Gastrocnemius medialis (tissue), 4 donors: ENCODE measurements at regions not wholly inside any gene's neighbourhood (a gene's known extent, or its start where the extent isn't known, plus 50 kb on each side); places are given as distances from the start of the nearest gene placed in this dataset.

Experiments
- ATAC-seq, 2 donors: fragments of 150-250 bp; one replicate each; pipeline ENCODE4 v1.9.1; 2016
- DNase-seq, 2 donors: peaks; one replicate each; pipeline ENCODE4 v3.0.0-alpha.2; 2019
- H3K27ac ChIP-seq, 4 donors: fragments of 200-600 bp; sonication (generic); 1 replicate in 1 of 4; 2 replicates in 3 of 4; pipeline ENCODE4 v1.5.1; 2016 to 2018; ENCODE audit warnings: mild to moderate bottlenecking in 2 of 4, moderate library complexity in 1 of 4
- H3K27me3 ChIP-seq, 3 donors: fragments of 200-600 bp; sonication (generic) in 2 of 3; 1 replicate in 1 of 3; 2 replicates in 2 of 3; pipeline versions ENCODE4 v1.5.1 to v1.6.0; 2016 to 2019; ENCODE audit warnings: mild to moderate bottlenecking in 1 of 3, moderate library complexity in 1 of 3
- H3K36me3 ChIP-seq, 2 donors: fragments of 200-600 bp; sonication (generic) in 1 of 2; one replicate each; pipeline ENCODE4 v1.5.1; 2017 to 2018
- H3K4me1 ChIP-seq, 2 donors: fragments of 200-600 bp; sonication (generic) in 1 of 2; one replicate each; pipeline ENCODE4 v1.5.1; 2016 to 2017; ENCODE audit warnings: mild to moderate bottlenecking in 2 of 2
- H3K4me3 ChIP-seq, 4 donors: fragments of 200-600 bp; sonication (generic) in 3 of 4; 1 replicate in 1 of 4; 2 replicates in 3 of 4; pipeline ENCODE4 v1.5.1; 2016 to 2019; ENCODE audit warnings: mild to moderate bottlenecking in 2 of 4
- H3K9me3 ChIP-seq, 3 donors: fragments of 200-600 bp; sonication (generic) in 2 of 3; 1 replicate in 1 of 3; 2 replicates in 2 of 3; pipeline ENCODE4 v1.5.1; 2016 to 2019
- POLR2A ChIP-seq, 2 donors: fragments of 450-650 bp; IDR thresholded peaks; one replicate each; pipeline ENCODE4 v1.6.1; 2017; ENCODE audit warnings: antibody characterized with exemption in 2 of 2, mild to moderate bottlenecking in 2 of 2, moderate library complexity in 2 of 2
- in situ Hi-C, 4 donors: fragments of 200-750 bp; cut with MboI; loops; one replicate each; pipeline versions ENCODE4 v1.15.0 to v1.8.0; 2017; ENCODE audit warnings: low sequenced_read_pairs in 4 of 4
- intact Hi-C: fragments of 100-400 bp; cut with DNase I; formaldehyde crosslinking; loops from one replicate; pipeline ENCODE4 v1.15.1; 2023; ENCODE audit warnings: low total_unique reads
- TF ChIP-seq, protein P1 (sequence below), 5 experiments: fragments of 450-650 bp in 3 of 5; fragments of 200-600 bp in 2 of 5; sonication (generic) in 2 of 5; IDR thresholded peaks in 4 of 5; conservative IDR thresholded peaks in 1 of 5; 1 replicate in 4 of 5; 2 replicates in 1 of 5; pipeline ENCODE4 v1.5.1; 2016 to 2019; ENCODE audit warnings: antibody characterized with exemption in 5 of 5, mild to moderate bottlenecking in 3 of 5, moderate library complexity in 3 of 5

DNA sequence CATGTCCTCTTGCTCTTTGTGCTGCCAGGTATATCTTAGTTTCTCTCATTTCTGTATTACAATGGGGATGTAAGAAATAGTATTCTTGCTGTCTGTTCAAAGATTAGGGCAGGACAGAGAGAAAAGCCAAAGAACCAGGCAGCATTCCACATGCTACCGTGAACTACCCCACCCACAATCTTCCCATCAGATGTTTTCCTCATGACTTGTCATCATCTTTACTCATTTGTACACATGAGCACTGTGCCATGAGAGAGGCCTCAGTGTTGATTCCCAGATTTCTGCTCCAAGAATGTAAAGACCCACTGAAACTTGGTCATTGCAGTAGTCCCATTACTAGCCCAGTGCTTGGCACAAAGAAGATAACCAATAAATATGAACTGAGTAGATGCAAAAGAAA lies 354.6 kb upstream of the RASGEF1B start:
- Histone ChIP-seq H3K4me3 (no peak overlapping the region), H3K36me3 (no peaks in the 10 kb centered on the region), H3K4me1 (no peaks in the 10 kb centered on the region), H3K27me3 (no peaks in the 10 kb centered on the region), H3K9me3 (no peaks in the 10 kb centered on the region), H3K27ac (no peak overlapping the region)
- DNase-seq (no peak), ATAC-seq (no peak)
- TF ChIP-seq POLR2A (IDR thresholded peaks at IDR 0.05): no peak
- TF ChIP-seq, protein P1, sequence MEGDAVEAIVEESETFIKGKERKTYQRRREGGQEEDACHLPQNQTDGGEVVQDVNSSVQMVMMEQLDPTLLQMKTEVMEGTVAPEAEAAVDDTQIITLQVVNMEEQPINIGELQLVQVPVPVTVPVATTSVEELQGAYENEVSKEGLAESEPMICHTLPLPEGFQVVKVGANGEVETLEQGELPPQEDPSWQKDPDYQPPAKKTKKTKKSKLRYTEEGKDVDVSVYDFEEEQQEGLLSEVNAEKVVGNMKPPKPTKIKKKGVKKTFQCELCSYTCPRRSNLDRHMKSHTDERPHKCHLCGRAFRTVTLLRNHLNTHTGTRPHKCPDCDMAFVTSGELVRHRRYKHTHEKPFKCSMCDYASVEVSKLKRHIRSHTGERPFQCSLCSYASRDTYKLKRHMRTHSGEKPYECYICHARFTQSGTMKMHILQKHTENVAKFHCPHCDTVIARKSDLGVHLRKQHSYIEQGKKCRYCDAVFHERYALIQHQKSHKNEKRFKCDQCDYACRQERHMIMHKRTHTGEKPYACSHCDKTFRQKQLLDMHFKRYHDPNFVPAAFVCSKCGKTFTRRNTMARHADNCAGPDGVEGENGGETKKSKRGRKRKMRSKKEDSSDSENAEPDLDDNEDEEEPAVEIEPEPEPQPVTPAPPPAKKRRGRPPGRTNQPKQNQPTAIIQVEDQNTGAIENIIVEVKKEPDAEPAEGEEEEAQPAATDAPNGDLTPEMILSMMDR (IDR thresholded peaks at IDR 0.05 in 4 of 5, conservative IDR thresholded peaks at IDR 0.05 in 1 of 5): no peak
- in situ Hi-C loops (no loop called here), intact Hi-C loops (no loop called here)

DNA sequence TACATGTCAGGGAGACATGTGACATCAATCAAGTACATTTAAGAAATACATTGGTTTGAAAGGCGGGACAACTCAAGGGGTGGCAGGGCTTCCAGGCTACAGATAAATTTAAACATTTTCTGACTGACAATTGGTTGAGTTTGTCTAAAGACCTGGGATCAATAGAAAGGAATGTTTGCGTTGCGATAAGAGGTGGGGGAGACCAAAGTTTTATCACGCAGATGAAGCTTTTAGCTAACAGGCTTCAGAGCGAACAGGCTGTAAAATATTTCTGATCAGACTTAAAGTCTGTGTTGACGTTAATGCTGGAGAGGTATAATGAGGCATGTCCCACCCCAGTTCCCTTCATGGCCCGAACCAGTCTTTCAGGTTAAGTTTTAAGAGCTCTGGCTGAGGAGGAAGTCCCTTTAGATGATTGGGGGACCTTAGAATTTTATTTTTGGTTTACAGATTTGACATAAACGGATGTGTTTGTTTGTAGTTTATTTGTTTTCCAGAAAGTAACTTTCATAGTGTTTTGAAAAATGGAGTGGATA lies 346.7 kb upstream of the RASGEF1B start:
- no peaks in the 10 kb centered on the region for H3K4me1 ChIP-seq
- TF ChIP-seq, protein P1 (IDR thresholded peaks at IDR 0.05 in 4 of 5, conservative IDR thresholded peaks at IDR 0.05 in 1 of 5): no peak
- TF ChIP-seq POLR2A (IDR thresholded peaks at IDR 0.05): no peak
- no peaks in the 10 kb centered on the region for H3K27me3 ChIP-seq
- no peaks in the 10 kb centered on the region for H3K9me3 ChIP-seq
- DNase-seq (no peak), ATAC-seq (no peak)
- in situ Hi-C loops (no loop called here), intact Hi-C loops (no loop called here)
- no peak overlapping the region for H3K27ac ChIP-seq
- H3K4me3 ChIP-seq: no peak overlapping the region
- H3K36me3 ChIP-seq: no peaks in the 10 kb centered on the region

DNA sequence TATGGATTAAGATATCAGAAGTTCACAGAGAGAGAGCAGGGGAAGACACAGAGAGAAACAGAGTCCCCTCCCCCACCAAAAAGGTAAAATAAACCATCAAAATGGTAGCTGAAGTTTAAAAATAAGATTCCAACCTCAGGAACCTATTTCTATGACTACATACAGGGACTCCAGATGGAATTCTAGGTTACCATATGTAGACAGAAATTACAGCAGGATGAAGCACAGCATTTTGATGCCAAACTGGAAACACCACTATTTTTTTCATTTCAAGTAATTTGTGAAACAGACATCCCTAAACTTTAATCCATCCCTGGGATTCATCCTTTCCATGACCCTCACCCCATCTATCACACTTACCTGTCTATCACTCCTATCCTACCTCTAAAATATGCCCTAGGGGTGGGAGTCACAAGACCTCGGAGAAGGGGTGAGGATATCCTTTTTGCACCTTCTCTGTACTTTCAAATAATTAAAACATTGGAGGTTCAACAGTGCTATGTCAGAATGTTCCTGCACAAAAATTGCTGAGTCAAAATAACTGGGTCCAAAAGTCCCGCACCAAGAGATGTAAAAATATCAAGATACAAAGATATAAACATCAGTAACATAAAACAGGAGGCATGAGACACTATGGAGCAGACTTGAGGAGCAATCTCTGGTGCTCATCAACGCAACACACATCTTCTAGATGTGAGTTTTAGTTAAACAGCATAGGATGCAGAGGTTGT lies 344.5 kb upstream of the RASGEF1B start:
- Histone ChIP-seq H3K27ac (no peak overlapping the region), H3K27me3 (no peaks in the 10 kb centered on the region), H3K36me3 (no peaks in the 10 kb centered on the region), H3K4me1 (no peaks in the 10 kb centered on the region), H3K4me3 (no peak overlapping the region), H3K9me3 (no peaks in the 10 kb centered on the region)
- intact Hi-C loops (no loop called here), in situ Hi-C loops (no loop called here)
- DNase-seq (no peak), ATAC-seq (no peak)
- no peak for TF ChIP-seq POLR2A (IDR thresholded peaks at IDR 0.05)
- TF ChIP-seq, protein P1 (IDR thresholded peaks at IDR 0.05 in 4 of 5, conservative IDR thresholded peaks at IDR 0.05 in 1 of 5): no peak

DNA sequence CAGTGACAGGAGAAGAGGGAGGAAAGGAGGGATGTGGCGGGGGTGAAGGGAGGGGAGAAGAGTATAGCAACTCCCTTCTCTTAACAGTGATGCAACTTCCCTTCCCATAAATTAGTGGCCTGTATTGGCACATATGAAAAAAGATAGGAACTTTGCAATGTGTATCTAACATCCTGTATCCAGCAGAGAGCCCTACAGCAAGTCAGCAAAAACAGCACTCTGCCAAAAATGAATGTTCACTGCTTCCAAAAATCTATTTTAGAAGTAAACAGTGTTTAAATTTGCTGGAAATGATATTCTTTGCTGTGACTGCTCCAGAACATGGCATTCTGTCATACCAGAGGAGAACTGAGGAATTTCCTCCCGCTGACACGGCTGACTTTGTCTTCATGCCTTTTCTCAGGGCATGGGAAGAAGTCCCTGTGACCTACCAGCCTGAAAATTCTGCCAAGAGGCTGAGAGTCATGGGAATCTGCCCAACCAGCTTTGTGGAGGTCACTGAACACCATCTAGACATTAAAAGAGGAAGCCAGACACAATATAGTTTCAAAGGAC lies 343.4 kb upstream of the RASGEF1B start:
- intact Hi-C loops (no loop called here), in situ Hi-C loops (no loop called here)
- Histone ChIP-seq H3K4me1 (no peaks in the 10 kb centered on the region), H3K4me3 (no peak overlapping the region), H3K36me3 (no peaks in the 10 kb centered on the region), H3K27me3 (no peaks in the 10 kb centered on the region), H3K9me3 (no peaks in the 10 kb centered on the region), H3K27ac (no peak overlapping the region)
- no peak for TF ChIP-seq POLR2A (IDR thresholded peaks at IDR 0.05)
- TF ChIP-seq, protein P1 (IDR thresholded peaks at IDR 0.05 in 4 of 5, conservative IDR thresholded peaks at IDR 0.05 in 1 of 5): no peak
- DNase-seq: no peak
- no peak for ATAC-seq
